DND-41 (cell line): ENCODE measurements at regions not wholly inside any gene's neighbourhood (a gene's known extent, or its start where the extent isn't known, plus 50 kb on each side); places are given as distances from the start of the nearest gene placed in this dataset.

Experiments
- ATAC-seq: fragments of 200-7000 bp; cut with Tn5 transposase; 3 replicates; pipeline ENCODE4 v1.9.1; 2021; ENCODE audit warnings: low read depth; ENCODE audit not compliant: insufficient read depth
- DNase-seq: peaks from one replicate; pipeline ENCODE4 v3.0.0-alpha.2; 2020
- H2AFZ ChIP-seq: 2 replicates; pipeline ENCODE4 v1.6.0; 2012; ENCODE audit warnings: low read depth, low read length
- H3K27ac ChIP-seq: 2 replicates; pipeline ENCODE4 v1.5.1; 2012; ENCODE audit warnings: low read length, inconsistent platforms
- H3K27me3 ChIP-seq: fragments of 200-600 bp; sonication (generic); 2 replicates; pipeline ENCODE4 v1.6.0; 2012; ENCODE audit warnings: low read length, mild to moderate bottlenecking, inconsistent platforms; ENCODE audit not compliant: insufficient read depth, poor library complexity
- H3K36me3 ChIP-seq: 2 replicates; pipeline ENCODE4 v1.5.1; 2012; ENCODE audit warnings: low read length, inconsistent platforms; ENCODE audit not compliant: insufficient read depth
- H3K4me1 ChIP-seq: 2 replicates; pipeline ENCODE4 v1.5.1; 2012; ENCODE audit warnings: mild to moderate bottlenecking, low read length; ENCODE audit not compliant: insufficient read depth
- H3K4me2 ChIP-seq: 2 replicates; pipeline ENCODE4 v1.6.0; 2012; ENCODE audit warnings: mild to moderate bottlenecking, moderate library complexity, low read length, inconsistent platforms; ENCODE audit not compliant: insufficient read depth
- H3K4me3 ChIP-seq, 2 experiments: fragments of 200-600 bp in 1 of 2; shearing (Covaris generic) in 1 of 2; 2 replicates each; pipeline ENCODE4 v1.5.1; 2012 to 2016; ENCODE audit warnings: inconsistent platforms in 2 of 2, low read length in 2 of 2, mild to moderate bottlenecking in 2 of 2, low read depth in 1 of 2, moderate library complexity in 1 of 2
- H3K79me2 ChIP-seq: 2 replicates; pipeline ENCODE4 v1.6.0; 2012; ENCODE audit warnings: low read length, inconsistent platforms; ENCODE audit not compliant: insufficient read depth
- H3K9ac ChIP-seq: 2 replicates; pipeline ENCODE4 v1.6.0; 2012; ENCODE audit warnings: low read depth, mild to moderate bottlenecking, inconsistent platforms, low read length, moderate library complexity
- H3K9me3 ChIP-seq: 2 replicates; pipeline ENCODE4 v1.5.1; 2012; ENCODE audit warnings: low read length, moderate library complexity, mild to moderate bottlenecking, inconsistent platforms; ENCODE audit not compliant: insufficient read depth, severe bottlenecking
- H4K20me1 ChIP-seq: 2 replicates; pipeline ENCODE4 v1.6.0; 2012; ENCODE audit warnings: low read length; ENCODE audit not compliant: insufficient read depth
- CTCF ChIP-seq: IDR thresholded peaks from 2 replicates; pipeline ENCODE4 v1.5.1; 2012; ENCODE audit warnings: borderline replicate concordance, low read length, moderate library complexity, mild to moderate bottlenecking; ENCODE audit not compliant: poor library complexity, severe bottlenecking; ENCODE audit errors: extremely low read depth
- EZH2 ChIP-seq: IDR thresholded peaks from 3 replicates; pipeline ENCODE4 v1.6.1; 2012; ENCODE audit warnings: borderline replicate concordance, low read depth, mild to moderate bottlenecking, moderate library complexity, low read length, inconsistent platforms; ENCODE audit not compliant: severe bottlenecking

- no peaks in the 10 kb centered on the region for H4K20me1 ChIP-seq
- H3K4me3 ChIP-seq = no peak overlapping the region
- H3K4me1 ChIP-seq = no peaks in the 10 kb centered on the region
- H2AFZ ChIP-seq = no peak overlapping the region
- H3K79me2 ChIP-seq = no peaks in the 10 kb centered on the region
- H3K27me3 ChIP-seq = peaks cover 4% of the 10 kb centered on the region
- DNase-seq = no peak
- no peaks in the 10 kb centered on the region for H3K36me3 ChIP-seq
- H3K4me2 ChIP-seq = no peak overlapping the region
- ATAC-seq = no peak
- no peak overlapping the region for H3K9ac ChIP-seq
- no peak overlapping the region for H3K27ac ChIP-seq
- H3K9me3 ChIP-seq = no peaks in the 10 kb centered on the region
- no peak for TF ChIP-seq CTCF
- TF ChIP-seq EZH2 = no peak
Observed at GRCh38 chr1:38168365-38168764, 121.8 kb upstream of the POU3F1 start.

GRCh38 chr1:38166461-38166860 is 119.9 kb upstream of the POU3F1 start:
- Histone ChIP-seq H3K9ac (no peak overlapping the region), H2AFZ (no peak overlapping the region), H3K79me2 (no peaks in the 10 kb centered on the region), H3K27ac (no peak overlapping the region), H3K4me2 (no peak overlapping the region), H3K27me3 (peaks cover 3% of the 10 kb centered on the region), H4K20me1 (no peaks in the 10 kb centered on the region), H3K9me3 (no peaks in the 10 kb centered on the region), H3K4me3 (no peak overlapping the region), H3K36me3 (no peaks in the 10 kb centered on the region), H3K4me1 (no peaks in the 10 kb centered on the region)
- ATAC-seq (no peak), DNase-seq (no peak)
- TF ChIP-seq CTCF (no peak), EZH2 (no peak)

DNA sequence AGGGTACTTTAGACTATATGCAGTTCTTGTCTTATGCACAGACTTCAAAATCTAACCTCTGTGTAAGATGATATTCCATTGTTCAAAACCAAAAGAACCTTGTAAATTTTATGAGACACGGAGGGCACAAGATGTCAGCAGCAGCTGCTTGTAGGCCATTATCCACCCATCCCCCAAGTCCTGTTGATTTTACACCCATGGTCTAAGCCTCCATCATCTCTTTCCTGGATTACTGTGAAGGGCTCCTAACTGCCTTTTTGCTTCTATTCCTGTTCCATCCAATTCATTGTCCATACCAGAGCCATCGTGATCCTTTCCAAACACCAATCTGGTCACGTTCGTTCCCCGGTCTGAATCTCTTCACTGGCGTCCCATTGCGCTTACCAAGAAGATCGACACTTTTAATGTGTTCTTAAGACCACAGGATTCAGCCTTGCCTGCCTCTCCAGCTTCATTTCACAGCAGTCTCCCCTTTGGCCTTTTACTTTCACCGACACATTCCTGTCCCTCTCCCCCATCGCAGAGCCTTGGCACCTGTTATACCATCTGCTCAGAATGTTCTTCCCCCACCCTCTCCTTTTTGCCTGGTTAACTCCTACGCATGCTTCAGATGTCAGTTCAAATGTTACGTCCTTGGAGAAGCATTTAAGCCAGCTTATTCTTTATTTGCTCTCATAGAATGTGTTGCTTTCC is 107.3 kb upstream of the POU3F1 start:
- no peak overlapping the region for H3K27ac ChIP-seq
- no peaks in the 10 kb centered on the region for H4K20me1 ChIP-seq
- no peak overlapping the region for H2AFZ ChIP-seq
- no peaks in the 10 kb centered on the region for H3K9me3 ChIP-seq
- no peaks in the 10 kb centered on the region for H3K27me3 ChIP-seq
- DNase-seq (no peak), ATAC-seq (no peak)
- H3K4me1 ChIP-seq = no peaks in the 10 kb centered on the region
- TF ChIP-seq CTCF (no peak), EZH2 (no peak)
- no peak overlapping the region for H3K4me3 ChIP-seq
- no peak overlapping the region for H3K9ac ChIP-seq
- H3K4me2 ChIP-seq = no peak overlapping the region
- no peaks in the 10 kb centered on the region for H3K79me2 ChIP-seq
- H3K36me3 ChIP-seq = no peaks in the 10 kb centered on the region

- Histone ChIP-seq H3K27me3 (no peaks in the 10 kb centered on the region), H3K4me1 (no peaks in the 10 kb centered on the region), H3K27ac (no peak overlapping the region), H3K36me3 (no peaks in the 10 kb centered on the region), H3K4me3 (no peak overlapping the region), H3K79me2 (no peaks in the 10 kb centered on the region), H4K20me1 (no peaks in the 10 kb centered on the region), H2AFZ (no peak overlapping the region), H3K4me2 (no peak overlapping the region), H3K9ac (no peak overlapping the region), H3K9me3 (no peaks in the 10 kb centered on the region)
- ATAC-seq = no peak
- TF ChIP-seq EZH2 (no peak), CTCF (no peak)
- DNase-seq = no peak
Observed at GRCh38 chr1:38153066-38153777, 106.6 kb upstream of the POU3F1 start.
